NAMALWA (cell line): ENCODE measurements at regions not wholly inside any gene's neighbourhood (a gene's known extent, or its start where the extent isn't known, plus 50 kb on each side); places are given as distances from the start of the nearest gene placed in this dataset.
A peak's percentile ranks its signal among the peaks of the same experiment; 100 is the strongest.

Source experiments
- DNase-seq: peaks from one replicate; pipeline ENCODE4 v3.0.0-alpha.2; 2015; ENCODE audit warnings: low spot score

DNA sequence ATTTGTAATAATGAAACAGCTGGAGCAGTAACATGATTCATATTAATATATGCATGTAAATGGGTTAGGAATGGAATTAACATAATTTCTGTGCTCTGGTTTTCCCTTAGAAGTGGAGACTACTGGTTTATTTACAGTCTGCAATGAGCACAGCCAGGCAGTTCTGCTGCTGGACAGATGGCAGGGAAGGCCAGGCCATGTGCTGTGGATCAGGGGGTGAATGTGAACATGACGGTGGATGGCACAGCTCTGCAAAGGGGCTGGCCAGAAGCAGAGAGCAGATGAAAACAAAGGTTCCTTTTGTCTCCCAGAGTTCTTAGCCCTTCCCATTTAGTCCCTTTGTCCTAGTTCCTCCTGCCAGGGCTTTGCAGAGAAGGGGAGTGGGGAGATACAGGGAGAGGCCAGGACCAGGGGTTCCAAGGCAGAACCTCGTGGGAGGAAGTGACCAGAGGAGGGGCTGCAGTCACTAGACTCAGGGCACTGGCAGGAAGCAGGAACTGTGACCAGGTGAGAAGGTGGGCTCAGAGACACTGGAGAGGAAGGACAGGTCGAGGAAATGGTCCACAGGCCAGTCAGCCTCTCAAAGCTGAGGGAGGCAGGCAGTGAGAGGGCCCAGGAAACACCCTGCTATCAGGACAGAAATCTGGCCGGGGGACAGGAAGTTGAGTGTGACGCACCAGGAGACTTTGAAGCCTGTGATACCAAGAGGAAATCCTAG, 112.9 kb upstream of the ATP8B1 start:
- DNase-seq: no peak

DNA sequence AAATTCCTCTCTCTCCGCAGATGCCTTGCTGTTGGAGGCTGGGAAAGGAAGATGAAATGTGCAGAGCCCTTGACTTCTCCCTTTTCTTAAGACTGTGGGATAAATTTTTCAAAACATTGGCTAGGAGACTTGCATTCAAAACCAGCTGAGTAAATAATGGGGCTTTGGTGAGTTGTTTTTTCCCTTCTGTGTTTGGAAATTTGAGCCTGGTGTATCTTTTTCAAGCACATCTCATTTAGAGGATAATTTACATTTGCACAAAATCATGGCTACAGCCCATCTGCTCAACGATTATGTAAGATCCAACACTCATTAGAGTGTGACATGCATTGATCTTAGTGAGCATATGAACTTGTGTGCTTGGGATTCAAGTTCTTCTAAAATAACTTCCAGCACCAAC, 112.1 kb upstream of the ATP8B1 start:
- DNase-seq: no peak

DNA sequence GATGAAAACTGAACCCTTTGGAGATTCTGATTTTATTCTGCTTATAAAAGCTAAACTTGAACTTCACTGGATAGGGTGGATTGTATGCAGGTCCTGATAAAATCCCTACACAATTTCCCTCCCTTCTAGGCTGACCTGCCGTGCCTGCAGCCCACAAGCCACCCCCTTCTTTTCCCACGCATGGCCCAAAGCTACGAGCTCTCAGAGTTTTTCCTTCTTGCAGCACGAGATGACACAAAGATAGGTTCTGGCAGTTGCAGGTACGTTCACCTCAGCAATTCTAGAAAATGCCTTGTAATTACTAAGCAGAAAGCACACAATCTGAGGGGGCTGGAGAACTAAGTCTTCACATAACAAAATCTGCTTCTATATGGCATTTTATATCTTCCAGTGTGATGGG, 110.6 kb upstream of the ATP8B1 start:
- DNase-seq: no peak

DNA sequence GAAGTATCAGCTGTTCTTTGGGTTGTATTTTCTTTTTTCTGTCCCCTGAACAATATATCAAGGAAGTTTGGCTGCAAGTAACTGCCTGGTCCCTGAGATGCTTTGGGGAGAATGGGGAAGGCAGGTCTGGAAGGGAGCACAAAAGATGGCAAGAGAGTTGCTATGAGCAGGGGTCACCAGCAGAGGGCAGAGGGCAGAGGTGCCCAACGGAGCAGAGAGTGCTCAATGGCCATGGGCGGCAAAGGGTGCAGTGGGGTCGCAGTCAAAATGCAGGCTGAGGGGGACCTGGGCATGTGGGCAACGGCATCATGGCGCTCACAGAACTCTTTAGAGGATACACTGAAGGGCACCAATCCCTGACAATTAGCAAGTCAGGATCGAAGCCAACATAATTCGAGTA, 107.7 kb upstream of the ATP8B1 start:
- peak; percentile 68 for DNase-seq

DNA sequence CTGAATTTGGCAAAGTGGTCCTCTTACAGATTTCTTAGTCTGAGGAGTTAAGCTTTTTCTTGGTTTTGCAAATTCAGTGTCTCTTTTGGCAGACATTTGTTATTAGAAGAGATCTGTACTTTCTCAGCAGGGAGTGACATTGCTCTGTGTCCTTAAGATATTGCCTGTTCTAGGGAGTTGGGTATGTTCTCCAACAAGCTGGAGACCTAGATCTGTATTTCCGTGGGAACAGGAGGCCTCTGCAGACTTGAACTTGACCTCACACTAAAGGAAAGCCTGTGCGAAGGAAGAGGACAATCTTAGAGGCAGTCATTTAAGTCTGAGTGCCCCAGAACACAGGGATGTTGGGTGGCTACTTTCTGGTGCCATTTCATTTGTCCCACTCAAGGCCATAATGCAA, 107.0 kb upstream of the ATP8B1 start:
- no peak for DNase-seq

DNA sequence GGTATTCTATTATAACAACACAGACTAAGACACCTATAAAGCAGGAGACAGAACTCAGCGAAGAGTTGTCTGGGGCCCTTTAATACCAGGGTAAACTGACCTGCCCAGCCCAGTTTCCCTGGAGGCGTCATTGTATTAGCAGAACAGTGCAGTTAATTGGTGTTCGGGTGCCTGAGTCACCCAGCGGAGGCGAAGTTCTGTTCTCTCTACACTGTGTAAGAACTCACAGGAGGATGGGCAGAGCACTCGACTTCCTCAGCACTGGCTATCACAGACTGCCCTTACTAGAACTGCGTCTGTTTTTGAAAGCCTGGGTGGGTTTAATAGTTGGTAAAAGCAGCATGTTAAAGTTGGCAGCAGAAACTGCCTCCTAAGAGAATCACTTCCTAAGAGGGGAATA, 106.5 kb upstream of the ATP8B1 start:
- DNase-seq: no peak

DNA sequence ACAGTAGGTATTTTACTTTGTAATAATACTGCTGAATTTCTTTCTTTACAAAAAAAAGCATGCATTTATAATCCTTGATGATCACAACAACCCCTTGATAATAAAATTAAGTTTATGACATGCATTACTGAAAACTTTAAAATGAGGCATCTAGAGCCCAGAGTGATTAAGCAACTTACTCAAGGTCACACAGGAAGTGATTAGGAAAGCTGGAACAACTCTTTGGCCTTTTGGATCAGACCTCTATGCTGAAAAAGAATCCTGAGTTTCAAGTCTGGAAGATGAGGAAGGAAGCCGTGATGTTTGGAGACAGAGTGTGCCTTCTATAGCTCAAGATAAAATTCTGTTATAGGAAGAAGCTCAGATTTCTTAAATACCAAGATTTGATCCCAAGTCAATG, 105.0 kb upstream of the ATP8B1 start:
- no peak for DNase-seq

DNA sequence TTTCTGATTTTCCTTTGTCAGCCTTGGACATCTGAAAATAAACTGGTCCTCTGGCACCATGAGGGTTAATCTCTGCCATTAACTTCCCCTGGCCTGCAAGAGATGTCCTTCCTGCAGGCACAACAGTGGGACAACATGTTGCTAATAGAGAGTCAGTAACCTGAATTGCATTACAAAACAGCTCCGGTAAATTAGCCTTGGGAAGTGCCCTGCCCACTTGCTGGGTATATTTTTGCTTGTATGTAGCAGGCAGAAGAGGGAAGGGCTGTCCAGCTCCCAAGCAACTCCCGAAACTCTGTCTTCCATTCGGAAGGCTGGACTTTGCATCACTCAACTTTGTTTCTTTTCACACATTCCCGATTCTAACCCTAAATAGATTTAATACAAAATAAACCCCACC, 104.4 kb upstream of the ATP8B1 start:
- no peak for DNase-seq

DNA sequence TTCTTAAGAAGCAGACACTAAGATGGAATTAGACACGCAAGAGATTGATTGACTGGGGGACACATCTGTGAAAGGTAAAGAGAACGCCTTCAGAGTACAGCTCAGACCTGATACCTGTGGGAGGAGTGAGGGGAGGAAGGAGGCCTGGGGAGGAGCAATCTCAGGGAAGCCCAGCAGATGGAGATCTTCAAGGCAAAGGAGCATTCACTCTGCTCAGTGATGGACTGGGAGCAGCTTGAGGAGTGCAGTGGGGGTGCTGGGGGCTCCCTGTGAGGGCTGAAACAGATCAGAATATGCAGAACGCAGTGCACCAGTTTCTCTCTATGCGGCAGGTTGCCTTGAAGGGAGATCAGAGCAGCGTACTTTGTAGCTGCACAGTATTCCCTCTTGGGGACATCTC, 103.7 kb upstream of the ATP8B1 start:
- DNase-seq: no peak

DNA sequence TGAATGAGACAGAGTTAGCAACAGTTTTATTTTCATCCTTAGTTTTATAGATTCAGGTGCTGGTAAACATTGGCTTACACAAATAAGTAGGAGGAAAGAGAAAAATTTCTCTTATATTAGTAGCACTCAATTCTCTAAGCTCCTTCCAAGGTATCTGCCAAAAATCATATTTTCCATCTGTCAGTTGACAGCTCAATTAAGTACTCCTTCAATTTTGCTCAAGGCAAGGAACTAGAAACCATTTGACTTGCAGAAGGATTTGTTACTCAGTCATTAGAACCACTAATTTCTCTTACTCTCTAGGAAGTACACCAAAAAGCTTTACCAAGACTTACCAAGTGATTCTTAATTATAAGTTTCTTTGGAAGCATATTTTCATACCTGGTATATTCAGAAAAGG, 101.4 kb upstream of the ATP8B1 start:
- DNase-seq: no peak

DNA sequence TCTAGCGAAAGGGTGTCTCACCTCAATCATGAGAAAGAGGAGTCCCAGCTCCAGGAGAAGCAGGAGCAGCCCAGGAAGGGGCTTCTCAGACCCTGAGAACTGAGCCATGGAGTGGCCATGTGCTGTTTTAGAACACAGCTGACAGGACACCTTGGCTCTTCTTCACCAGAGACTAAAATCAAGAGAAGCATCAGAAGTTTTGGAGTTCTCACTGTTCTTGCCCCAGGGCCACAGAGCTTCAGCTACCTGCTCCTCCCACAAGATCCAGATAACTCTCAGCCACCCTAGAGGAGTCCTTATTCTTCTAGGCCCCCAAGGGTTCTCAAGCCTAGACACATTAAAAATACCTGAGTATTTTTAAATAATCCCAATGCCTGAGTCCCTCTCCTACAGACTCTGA, 99.6 kb upstream of the ATP8B1 start:
- DNase-seq: no peak

DNA sequence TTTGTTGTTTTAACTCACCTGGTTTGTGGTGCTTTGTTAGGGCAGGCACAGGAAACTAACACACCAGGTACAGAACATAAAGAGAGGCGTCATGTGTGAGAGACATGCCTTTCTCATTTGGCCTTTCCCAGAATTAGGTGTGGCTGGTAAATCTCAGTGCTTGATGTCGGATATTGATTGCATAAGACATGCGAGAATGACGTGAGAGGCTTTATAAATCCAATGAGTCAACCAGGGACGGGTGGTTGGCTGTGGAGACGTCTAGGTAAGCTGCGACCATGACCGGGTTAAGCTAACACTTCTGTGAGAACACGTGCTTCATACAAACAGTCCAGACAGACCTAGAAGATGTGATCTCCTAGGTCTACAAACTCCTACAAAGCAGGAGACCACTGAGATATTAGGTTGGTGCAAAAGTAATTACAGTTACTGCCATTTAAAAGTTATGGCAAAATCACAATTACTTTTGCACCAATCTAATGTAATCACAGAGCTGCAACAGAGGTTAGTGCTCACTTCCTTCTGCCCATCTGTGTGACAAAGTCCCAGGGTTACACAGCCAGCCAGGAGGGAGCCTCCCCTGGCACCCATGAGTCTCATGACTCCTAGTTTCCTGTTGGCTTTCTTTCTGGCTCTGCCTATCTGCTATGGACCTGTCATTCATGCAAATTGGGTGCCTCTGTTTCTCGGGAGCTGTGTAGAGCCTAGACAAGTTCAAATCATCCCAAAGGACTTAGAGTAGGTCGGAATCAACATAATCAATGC, 98.9 kb upstream of the ATP8B1 start:
- DNase-seq: no peak

DNA sequence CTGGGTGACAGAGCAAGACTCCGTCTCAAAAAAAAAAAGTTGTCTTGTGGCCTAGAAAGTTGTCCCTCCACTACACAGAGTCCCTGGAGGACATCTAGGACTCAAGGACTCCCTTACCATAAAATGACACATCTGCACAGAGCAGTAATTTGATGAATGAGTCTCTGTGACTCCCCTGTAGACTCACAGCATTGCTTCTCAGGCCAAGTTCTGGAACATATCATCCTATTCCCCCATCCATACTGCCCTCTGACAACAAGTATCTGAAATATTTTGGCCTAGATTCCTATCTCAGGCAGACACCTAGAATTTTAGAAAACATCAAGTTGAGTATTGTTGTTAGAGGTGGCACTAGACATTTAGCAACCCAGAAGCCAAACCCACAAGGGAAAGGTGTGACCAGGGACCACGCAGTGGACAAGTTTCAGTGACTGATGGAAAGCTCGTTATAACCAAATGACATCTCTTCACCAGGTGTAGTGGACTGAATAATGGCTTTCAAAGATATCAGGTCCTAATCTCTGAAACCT, 97.9 kb upstream of the ATP8B1 start:
- no peak for DNase-seq

DNA sequence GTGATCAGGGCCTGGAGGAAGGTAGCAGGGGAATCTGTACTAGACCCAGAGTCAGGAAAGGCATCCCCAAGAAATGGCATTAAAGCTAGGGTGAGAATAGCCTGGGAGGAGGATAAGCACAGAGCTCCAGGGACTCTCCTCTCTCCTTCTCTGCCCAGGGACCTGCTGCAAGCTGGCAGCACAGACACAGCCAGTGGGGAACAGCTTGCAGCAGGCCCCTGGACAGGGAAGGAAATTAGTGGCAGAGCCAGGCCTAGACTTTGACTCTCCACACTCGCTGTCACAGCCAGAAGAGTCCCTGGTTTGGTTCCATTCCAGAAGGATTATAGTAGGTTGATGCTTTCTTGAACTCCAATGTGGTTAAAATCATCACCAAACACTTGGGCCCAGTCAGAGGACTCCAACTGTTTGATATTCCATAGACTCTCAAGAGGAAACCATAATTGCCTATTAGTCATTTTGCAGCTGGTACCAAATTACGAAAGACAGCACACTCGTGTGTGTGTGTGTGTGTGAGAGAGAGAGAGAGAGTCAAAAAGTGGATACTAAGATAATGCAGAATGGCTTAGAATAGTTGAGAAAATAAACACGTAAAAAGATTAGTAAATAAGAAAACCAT, 95.5 kb upstream of the ATP8B1 start:
- DNase-seq: no peak

DNA sequence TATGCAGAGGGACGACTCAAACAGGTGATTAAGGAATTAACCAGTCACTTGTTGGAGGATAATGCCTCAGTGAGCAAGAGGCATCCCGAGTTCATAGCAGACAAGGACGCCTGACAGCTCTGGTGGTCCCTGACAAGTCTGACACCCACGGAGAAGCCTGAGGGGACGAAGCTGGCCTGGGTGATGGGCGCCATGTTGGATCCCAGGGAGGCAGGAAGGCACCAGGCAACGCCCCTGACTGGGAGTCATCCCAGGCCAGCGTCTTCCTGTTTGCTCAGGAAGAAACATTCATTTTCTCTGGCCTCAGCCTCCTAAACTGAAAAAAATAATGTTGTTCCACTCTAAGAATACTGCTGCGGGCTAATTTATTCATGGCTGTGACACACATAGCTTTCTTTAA, 92.1 kb upstream of the ATP8B1 start:
- DNase-seq: no peak

DNA sequence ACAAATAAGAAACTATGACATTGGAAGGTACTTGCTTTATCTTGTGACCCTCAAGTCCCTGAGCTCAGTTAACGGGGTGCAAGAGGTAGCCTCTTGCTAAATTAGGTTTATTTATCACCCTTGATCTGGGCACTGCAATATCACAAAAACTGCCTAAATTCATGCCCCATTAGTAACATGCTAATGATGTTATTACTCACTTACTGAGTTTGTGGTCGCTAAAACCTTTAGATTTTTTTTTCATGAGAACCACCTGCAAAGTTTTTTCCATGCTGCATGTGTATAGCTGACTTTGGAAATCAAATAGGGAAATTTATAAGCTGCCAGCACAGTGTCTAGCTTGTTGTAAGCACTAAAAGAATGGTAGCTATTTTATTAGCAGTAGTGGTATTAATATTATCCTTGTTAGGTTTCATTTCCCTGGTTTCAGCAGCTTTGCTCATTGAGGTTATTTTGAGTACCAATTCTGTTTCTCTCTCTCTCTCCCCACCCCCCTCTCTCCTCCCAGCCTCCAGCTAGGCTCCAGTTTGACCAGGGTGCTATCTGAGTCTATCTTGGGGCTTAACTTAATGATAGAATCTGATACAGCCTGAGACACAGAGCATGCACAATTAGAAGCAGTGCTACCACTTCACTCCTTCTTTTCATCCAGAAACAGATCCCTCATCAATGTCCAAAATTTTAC, 88.7 kb upstream of the ATP8B1 start:
- DNase-seq: no peak

DNA sequence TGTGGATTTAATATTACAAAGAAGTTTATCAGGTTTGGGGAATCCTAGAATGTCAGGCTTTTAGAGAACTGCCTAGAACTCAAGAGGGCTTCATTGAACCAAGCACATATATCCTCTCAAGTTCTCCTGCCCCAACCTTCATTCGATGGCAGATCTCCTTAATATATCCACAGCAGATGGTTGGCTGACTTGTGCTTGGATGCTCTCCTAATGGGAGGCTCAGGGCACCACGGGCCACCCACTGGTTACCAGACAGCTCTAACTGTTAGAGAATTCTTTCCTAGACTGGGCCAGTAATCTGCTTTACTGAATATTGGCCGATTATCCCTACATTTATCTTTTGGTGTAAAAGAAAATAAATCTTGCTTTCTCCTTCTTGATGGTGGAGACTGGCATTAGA, 87.2 kb upstream of the ATP8B1 start:
- no peak for DNase-seq

DNA sequence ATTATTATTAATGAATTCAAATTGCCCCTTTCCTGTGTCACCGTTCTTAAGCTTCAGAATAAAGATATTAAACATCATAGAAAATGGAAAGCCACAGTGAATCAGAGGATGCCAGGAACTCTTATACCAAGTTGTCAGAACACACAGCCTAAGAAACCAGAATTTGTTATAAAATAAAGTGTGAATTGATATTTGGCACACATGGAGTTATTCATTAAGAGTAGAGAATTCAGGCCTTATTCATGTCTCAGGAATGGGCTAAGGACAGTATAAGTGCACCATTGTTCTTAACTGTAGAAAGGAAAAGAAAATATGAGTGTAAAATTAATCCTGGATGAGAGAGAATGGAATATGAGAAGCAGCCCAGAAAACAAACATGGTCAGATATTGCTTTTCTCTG, 86.7 kb upstream of the ATP8B1 start:
- DNase-seq: no peak

DNA sequence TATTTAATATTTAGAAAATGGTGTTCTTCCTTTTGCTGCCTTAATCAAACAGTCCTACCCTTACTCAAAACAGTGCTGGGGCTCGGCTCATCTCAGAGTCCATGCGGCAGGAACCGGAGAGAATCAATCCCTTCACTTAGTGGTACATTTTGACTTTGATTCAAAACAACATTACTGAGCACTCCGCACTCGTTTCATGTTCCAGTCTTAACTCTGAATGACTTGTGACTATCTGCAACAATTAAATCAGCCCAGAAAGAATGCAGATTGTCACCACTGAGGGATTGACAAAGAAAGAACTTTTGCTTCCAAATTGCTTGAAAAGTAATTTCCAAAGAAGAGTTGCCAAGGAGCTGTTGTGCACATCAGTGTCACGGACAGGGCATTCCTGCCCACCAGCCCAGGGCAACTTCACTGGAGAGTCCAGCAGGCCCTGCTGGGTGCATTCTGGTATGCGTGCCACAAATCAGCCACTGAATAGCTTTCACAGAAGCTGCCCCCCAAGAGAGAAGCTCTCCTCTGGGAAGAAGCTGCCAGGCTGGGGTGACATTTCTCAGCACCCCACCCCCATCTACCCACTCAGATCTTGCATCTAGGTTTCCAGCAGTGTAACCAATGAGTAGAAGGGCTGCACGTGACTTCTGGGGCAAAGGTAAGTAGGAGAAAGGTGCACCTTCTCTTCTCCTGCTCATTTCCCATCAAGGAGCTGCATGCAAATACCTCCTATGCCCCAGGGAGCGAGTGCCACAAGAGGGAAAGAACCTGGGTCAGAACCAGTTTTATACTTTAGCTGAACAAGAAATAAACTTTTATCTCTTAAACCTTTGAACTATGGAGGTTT, 84.6 kb upstream of the ATP8B1 start:
- DNase-seq: no peak

DNA sequence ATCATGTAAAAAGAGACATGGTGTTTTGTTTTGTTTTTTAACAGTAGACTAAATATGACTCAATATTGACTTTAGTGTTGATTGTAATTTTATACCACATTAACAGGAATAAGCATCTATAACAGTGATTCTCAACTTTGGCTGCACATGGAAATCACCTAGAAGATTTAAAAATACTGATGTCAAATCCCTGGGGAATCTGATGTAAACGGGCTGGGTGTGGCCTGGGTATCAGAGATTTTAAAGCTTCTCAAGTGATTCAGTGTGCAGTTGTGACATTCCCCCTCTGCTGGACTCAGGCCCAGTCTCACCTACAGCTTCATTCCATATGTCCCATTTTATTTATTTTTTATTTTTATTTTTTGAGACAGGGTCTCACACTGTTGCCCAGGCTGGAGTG, 82.8 kb upstream of the ATP8B1 start:
- no peak for DNase-seq

DNA sequence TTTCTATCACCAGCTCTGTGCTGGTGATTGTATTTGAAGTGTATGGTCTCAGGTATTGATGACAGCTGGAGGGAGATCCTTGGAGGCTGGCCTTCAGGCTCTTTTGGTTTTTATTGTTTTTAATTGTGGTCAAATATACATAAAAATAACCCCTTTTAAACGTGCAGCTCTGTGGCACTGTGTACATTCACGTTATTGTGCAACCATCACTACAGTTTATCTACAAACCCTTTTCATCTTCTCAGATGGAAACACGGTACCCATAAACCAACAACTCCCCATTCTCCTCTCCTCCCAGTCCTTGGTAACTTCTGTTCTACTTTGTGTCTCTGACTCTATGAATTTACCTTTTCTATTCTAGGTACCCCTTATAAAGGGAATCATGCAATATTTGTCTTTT, 79.3 kb upstream of the ATP8B1 start:
- no peak for DNase-seq
